HepG2 (cell line): ENCODE measurements at regions not wholly inside any gene's neighbourhood (a gene's known extent, or its start where the extent isn't known, plus 50 kb on each side); places are given as distances from the start of the nearest gene placed in this dataset.
A peak's percentile ranks its signal among the peaks of the same experiment; 100 is the strongest.

Experiments used
- AGO2 ChIP-seq: fragments of 200-400 bp; formaldehyde crosslinking; optimal IDR thresholded peaks from 2 replicates; pipeline ENCODE3; 2017; ENCODE audit warnings: mild to moderate bottlenecking, low read depth, low read length, moderate library complexity
- AHR ChIP-seq: IDR thresholded peaks from 2 replicates; pipeline ENCODE4 v1.6.1; 2018; ENCODE audit warnings: missing genetic modification reagents, missing compliant biosample characterization
- ARID5B ChIP-seq: IDR thresholded peaks from 2 replicates; pipeline ENCODE4 v1.4.0; 2020; ENCODE audit warnings: mild to moderate bottlenecking, missing genetic modification reagents
- ATF6 ChIP-seq: sonication (generic); formaldehyde crosslinking; conservative IDR thresholded peaks from 2 replicates; pipeline ENCODE4 v1.4.0; 2020; ENCODE audit warnings: missing genetic modification reagents
- CBX2 ChIP-seq, 2 experiments: fragments of 200-600 bp in 1 of 2; sonication (generic); formaldehyde crosslinking in 1 of 2; IDR thresholded peaks; 2 replicates each; pipeline versions ENCODE4 v1.7.0 to v1.8.1; 2018 to 2022; ENCODE audit warnings: low read depth in 2 of 2, low read length in 1 of 2, mild to moderate bottlenecking in 1 of 2, missing genetic modification reagents in 1 of 2
- FOSL1 ChIP-seq: sonication (generic); formaldehyde crosslinking; IDR thresholded peaks from 2 replicates; pipeline ENCODE4 v1.9.0; 2021; ENCODE audit warnings: missing genetic modification reagents, borderline replicate concordance
- IKZF4 ChIP-seq: sonication (generic); formaldehyde crosslinking; IDR thresholded peaks from 2 replicates; pipeline ENCODE4 v1.5.1; 2020; ENCODE audit warnings: borderline replicate concordance, mild to moderate bottlenecking, low read depth, missing genetic modification reagents; ENCODE audit errors: not compliant biosample characterization
- NFIB ChIP-seq: sonication (generic); formaldehyde crosslinking; IDR thresholded peaks from 2 replicates; pipeline ENCODE4 v1.9.0; 2021; ENCODE audit warnings: missing genetic modification reagents, mild to moderate bottlenecking, borderline replicate concordance
- PRMT3 ChIP-seq: sonication (generic); formaldehyde crosslinking; IDR thresholded peaks from 2 replicates; pipeline ENCODE4 v1.8.1; 2022; ENCODE audit warnings: low read depth, mild to moderate bottlenecking, moderate library complexity, missing genetic modification reagents, borderline replicate concordance
- SKI ChIP-seq: fragments of 450-650 bp; IDR thresholded peaks from one replicate; pipeline ENCODE4 v1.6.1; 2018; ENCODE audit warnings: mild to moderate bottlenecking; ENCODE audit not compliant: partially characterized antibody
- SMYD3 ChIP-seq: sonication (generic); formaldehyde crosslinking; IDR thresholded peaks from 2 replicates; pipeline ENCODE4 v1.8.1; 2023; ENCODE audit warnings: mild to moderate bottlenecking, missing genetic modification reagents
- SPEN ChIP-seq: sonication (generic); formaldehyde crosslinking; IDR thresholded peaks from 2 replicates; pipeline ENCODE4 v1.5.1; 2020; ENCODE audit warnings: low read depth, mild to moderate bottlenecking, missing genetic modification reagents
- SUZ12 ChIP-seq: fragments of 150-350 bp; IDR thresholded peaks from 2 replicates; pipeline ENCODE4 v1.6.1; 2014; ENCODE audit warnings: low read depth, low read length
- TARDBP ChIP-seq: sonication (generic); formaldehyde crosslinking; IDR thresholded peaks from 2 replicates; pipeline ENCODE4 v1.8.0; 2022; ENCODE audit warnings: mild to moderate bottlenecking, missing genetic modification reagents
- ZFP41 ChIP-seq: sonication (generic); formaldehyde crosslinking; IDR thresholded peaks from 2 replicates; pipeline ENCODE4 v1.4.0; 2020; ENCODE audit warnings: mild to moderate bottlenecking, missing genetic modification reagents, borderline replicate concordance
- ZNF20 ChIP-seq: sonication (generic); formaldehyde crosslinking; IDR thresholded peaks from 2 replicates; pipeline ENCODE4 v1.4.0; 2020; ENCODE audit warnings: mild to moderate bottlenecking, moderate library complexity, missing genetic modification reagents
- ZNF235 ChIP-seq: sonication (generic); formaldehyde crosslinking; IDR thresholded peaks from 2 replicates; pipeline ENCODE4 v1.8.1; 2023; ENCODE audit warnings: mild to moderate bottlenecking, missing genetic modification reagents, borderline replicate concordance
- ZNF253 ChIP-seq: sonication (generic); formaldehyde crosslinking; IDR thresholded peaks from 2 replicates; pipeline ENCODE4 v1.8.0; 2022; ENCODE audit warnings: mild to moderate bottlenecking, missing genetic modification reagents, borderline replicate concordance
- ZNF614 ChIP-seq: IDR thresholded peaks from 2 replicates; pipeline ENCODE4 v1.6.1; 2018; ENCODE audit warnings: missing biosample characterization, missing genetic modification reagents, inconsistent platforms, borderline replicate concordance
- ZNF720 ChIP-seq: sonication (generic); formaldehyde crosslinking; IDR thresholded peaks from 2 replicates; pipeline ENCODE4 v1.4.0; 2020; ENCODE audit warnings: missing genetic modification reagents
- ZNF768 ChIP-seq: sonication (generic); formaldehyde crosslinking; IDR thresholded peaks from 2 replicates; pipeline ENCODE4 v1.4.0; 2020; ENCODE audit warnings: missing genetic modification reagents
- ZSCAN29 ChIP-seq: sonication (generic); formaldehyde crosslinking; conservative IDR thresholded peaks from 2 replicates; pipeline ENCODE4 v1.4.0; 2020; ENCODE audit warnings: mild to moderate bottlenecking, missing genetic modification reagents
- TF ChIP-seq, protein P1 (sequence below): sonication (generic); formaldehyde crosslinking; IDR thresholded peaks from 2 replicates; pipeline ENCODE4 v1.4.0; 2020; ENCODE audit warnings: missing genetic modification reagents; ENCODE audit errors: not compliant biosample characterization

DNA sequence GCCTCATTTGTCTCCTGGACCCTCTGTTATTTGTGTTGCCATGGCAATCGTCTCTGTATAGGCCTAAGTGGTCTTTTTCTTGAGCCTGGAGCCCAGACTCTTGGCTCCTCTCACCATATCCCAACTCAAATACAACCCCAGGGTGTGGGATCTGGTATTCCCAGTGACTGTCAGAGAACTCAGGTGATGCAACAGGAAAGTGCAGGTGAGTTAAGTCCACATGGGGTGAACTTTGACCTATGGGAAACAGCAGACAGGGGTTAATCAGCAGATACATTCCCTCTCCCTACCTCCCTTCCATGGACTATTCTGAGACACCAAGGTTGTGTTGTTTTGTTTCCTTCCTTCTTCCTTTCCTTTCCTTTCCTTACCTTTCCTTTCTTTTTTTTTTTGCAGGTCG, 130.9 kb upstream of the RPS6KA3 start (continued):
- TF ChIP-seq ZFP41 (no peak), FOSL1 (CRISPR knock-in tag) (no peak), AGO2 (no peak), ZNF720 (CRISPR knock-in tag) (no peak), PRMT3 (CRISPR knock-in tag) (no peak), TARDBP (CRISPR knock-in tag) (no peak), CBX2 (IDR thresholded peaks at IDR 0.05; ENCODE audit: low read depth, low read length) (no peak), CBX2 (CRISPR knock-in tag; IDR thresholded peaks at IDR 0.05; ENCODE audit: low read depth) (no peak), ATF6 (no peak), IKZF4 (no peak), SMYD3 (CRISPR knock-in tag) (no peak), ARID5B (CRISPR knock-in tag) (peak; percentile 78), NFIB (CRISPR knock-in tag) (no peak), ZNF20 (CRISPR knock-in tag) (no peak), SKI (no peak), SUZ12 (no peak), ZNF253 (CRISPR knock-in tag) (no peak), ZNF614 (CRISPR knock-in tag) (0 out of 2 replicates have a peak, but pooled peaks have one; percentile 23), ZNF768 (CRISPR knock-in tag) (no peak), ZSCAN29 (no peak), ZNF235 (CRISPR knock-in tag) (no peak), SPEN (no peak), AHR (CRISPR knock-in tag) (no peak)
- TF ChIP-seq, protein P1, sequence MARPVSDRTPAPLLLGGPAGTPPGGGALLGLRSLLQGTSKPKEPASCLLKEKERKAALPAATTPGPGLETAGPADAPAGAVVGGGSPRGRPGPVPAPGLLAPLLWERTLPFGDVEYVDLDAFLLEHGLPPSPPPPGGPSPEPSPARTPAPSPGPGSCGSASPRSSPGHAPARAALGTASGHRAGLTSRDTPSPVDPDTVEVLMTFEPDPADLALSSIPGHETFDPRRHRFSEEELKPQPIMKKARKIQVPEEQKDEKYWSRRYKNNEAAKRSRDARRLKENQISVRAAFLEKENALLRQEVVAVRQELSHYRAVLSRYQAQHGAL (CRISPR knock-in tag), result no peak
